Osteocyte (in vitro differentiated cells): ENCODE measurements at regions not wholly inside any gene's neighbourhood (a gene's known extent, or its start where the extent isn't known, plus 50 kb on each side); places are given as distances from the start of the nearest gene placed in this dataset.

Source experiments
- DNase-seq: peaks from one replicate; pipeline ENCODE4 v3.0.0; 2021; ENCODE audit warnings: mixed read lengths; ENCODE audit not compliant: unreplicated experiment; ENCODE audit errors: extremely low spot score
- H3K27ac Mint-ChIP-seq: one replicate; pipeline ENCODE4 v1.8.0; 2021; ENCODE audit warnings: mild to moderate bottlenecking, mixed read lengths; ENCODE audit not compliant: unreplicated experiment
- H3K27me3 Mint-ChIP-seq: one replicate; pipeline ENCODE4 v1.8.0; 2021; ENCODE audit warnings: mixed read lengths; ENCODE audit not compliant: unreplicated experiment
- H3K36me3 Mint-ChIP-seq: one replicate; pipeline ENCODE4 v1.8.0; 2021; ENCODE audit warnings: mixed read lengths; ENCODE audit not compliant: unreplicated experiment
- H3K4me1 Mint-ChIP-seq: one replicate; pipeline ENCODE4 v1.8.0; 2021; ENCODE audit warnings: mixed read lengths; ENCODE audit not compliant: unreplicated experiment
- H3K4me3 Mint-ChIP-seq: one replicate; pipeline ENCODE4 v1.8.0; 2021; ENCODE audit warnings: mild to moderate bottlenecking, moderate library complexity, mixed read lengths; ENCODE audit not compliant: unreplicated experiment
- H3K9me3 Mint-ChIP-seq: one replicate; pipeline ENCODE4 v1.8.0; 2021; ENCODE audit warnings: mixed read lengths; ENCODE audit not compliant: unreplicated experiment
- TF ChIP-seq, protein P1 (sequence below): fragments of 200-600 bp; sonication (generic); IDR thresholded peaks from 2 replicates; pipeline ENCODE4 v1.5.0; 2021; ENCODE audit warnings: antibody characterized with exemption, mild to moderate bottlenecking, moderate library complexity

DNA sequence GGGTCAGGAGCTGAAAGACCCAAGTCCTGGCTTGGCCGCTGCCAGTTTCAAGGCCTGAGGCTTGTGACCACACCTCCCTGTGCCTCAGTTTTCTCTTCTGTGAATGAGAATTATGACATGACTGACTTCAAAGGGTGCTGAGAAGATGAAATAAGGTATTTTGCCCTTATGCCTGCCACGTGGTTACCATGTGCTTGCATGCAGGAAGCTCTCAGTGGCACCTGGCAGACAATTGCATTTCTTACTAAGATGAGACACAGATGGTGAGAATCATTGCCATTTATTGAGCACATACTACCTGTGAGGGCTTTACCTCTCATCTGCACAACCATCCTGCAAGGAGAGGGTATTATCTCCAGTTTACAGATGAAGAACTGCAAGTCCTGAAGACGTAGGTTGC, 69.8 kb downstream of the MRM1 start:
- Mint-ChIP-seq H3K4me3 (no peak overlapping the region), H3K9me3 (no peaks in the 10 kb centered on the region), H3K27me3 (peaks cover 37% of the 10 kb centered on the region), H3K4me1 (no peaks in the 10 kb centered on the region), H3K27ac (no peak overlapping the region), H3K36me3 (no peaks in the 10 kb centered on the region)
- TF ChIP-seq, protein P1, sequence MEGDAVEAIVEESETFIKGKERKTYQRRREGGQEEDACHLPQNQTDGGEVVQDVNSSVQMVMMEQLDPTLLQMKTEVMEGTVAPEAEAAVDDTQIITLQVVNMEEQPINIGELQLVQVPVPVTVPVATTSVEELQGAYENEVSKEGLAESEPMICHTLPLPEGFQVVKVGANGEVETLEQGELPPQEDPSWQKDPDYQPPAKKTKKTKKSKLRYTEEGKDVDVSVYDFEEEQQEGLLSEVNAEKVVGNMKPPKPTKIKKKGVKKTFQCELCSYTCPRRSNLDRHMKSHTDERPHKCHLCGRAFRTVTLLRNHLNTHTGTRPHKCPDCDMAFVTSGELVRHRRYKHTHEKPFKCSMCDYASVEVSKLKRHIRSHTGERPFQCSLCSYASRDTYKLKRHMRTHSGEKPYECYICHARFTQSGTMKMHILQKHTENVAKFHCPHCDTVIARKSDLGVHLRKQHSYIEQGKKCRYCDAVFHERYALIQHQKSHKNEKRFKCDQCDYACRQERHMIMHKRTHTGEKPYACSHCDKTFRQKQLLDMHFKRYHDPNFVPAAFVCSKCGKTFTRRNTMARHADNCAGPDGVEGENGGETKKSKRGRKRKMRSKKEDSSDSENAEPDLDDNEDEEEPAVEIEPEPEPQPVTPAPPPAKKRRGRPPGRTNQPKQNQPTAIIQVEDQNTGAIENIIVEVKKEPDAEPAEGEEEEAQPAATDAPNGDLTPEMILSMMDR: no peak
- no peak for DNase-seq

DNA sequence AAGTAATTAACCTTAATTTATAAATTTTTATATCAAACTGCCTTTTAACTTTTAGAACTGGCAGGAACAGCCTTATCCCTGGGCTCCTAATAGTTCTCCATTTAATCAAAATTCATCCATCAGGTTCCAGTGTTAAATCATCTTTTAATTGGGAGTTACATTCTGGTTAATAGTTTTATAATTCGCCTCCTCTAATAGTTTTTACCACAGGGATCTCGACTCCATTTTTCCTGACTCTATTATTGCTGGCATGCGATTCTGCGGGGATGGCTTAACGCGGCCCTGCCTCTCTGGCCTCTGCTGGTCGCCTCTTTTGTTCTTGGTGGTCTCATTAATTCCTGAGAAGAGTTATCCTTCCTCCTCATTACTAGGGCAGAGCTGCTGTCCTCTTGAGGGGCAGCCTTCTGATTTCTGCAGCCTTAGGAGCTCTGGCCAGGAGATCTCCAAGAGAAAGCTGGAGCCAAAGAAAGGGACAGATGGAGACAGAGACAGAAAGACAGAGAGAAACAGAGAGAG, 71.1 kb downstream of the MRM1 start:
- TF ChIP-seq, protein P1: no peak
- Mint-ChIP-seq H3K4me1 (no peaks in the 10 kb centered on the region), H3K4me3 (no peak overlapping the region), H3K9me3 (no peaks in the 10 kb centered on the region), H3K27me3 (peaks cover 39% of the 10 kb centered on the region), H3K27ac (no peak overlapping the region), H3K36me3 (no peaks in the 10 kb centered on the region)
- DNase-seq: no peak

DNA sequence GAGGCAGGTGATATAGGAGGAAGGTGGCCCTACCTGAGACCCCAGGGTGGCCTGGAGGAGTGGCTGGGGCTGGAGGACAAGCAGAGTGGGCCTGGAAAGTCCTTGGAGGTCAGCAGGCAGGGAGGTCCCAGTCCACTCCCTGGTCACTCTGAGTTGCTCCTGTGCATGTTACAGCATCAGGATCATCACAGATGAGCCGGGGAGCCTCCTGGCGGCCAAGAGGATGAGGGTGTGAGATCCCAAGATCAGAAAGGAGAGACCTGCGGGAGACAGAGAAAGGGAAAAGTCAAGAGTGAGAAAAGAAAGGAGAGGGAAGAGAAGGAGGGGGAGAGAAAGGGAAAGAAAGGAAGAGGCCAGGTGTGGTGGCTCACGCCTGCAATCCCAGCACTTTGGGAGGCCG, 71.7 kb downstream of the MRM1 start:
- no peak overlapping the region for H3K27ac Mint-ChIP-seq
- H3K9me3 Mint-ChIP-seq: no peaks in the 10 kb centered on the region
- no peaks in the 10 kb centered on the region for H3K4me1 Mint-ChIP-seq
- TF ChIP-seq, protein P1: no peak
- H3K4me3 Mint-ChIP-seq: no peak overlapping the region
- no peak for DNase-seq
- peaks cover 39% of the 10 kb centered on the region for H3K27me3 Mint-ChIP-seq
- no peaks in the 10 kb centered on the region for H3K36me3 Mint-ChIP-seq

DNA sequence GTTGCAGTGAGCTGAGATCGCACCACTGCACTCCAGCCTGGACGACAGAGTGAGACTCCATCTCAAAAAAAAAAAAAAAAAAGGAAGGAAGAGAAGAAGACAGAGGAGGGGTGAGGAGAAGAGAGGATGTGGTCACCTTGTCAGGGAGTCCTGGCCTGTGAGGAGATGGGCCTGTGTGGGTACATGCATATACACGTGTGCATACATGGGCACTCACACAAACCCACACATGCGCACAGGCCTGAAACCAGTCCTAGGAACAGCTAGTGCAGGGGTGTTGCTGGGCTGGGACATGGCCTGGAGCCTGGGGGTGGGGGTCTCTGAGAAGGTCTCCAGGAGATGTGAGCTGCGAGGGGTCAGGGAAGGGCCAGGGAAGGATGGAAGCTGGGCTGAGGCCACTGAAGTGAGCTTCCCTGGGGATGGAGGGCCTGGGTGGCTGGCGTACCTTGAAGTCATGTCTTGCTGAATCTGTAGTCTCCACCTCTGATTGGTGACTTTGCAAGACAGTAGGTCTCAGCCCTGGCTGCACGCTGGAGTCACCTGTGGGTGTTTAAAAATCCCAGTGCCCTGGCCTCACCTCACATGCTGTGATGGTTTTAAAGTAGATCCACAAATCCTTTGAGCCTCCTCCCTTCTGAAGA, 72.4 kb downstream of the MRM1 start:
- H3K4me1 Mint-ChIP-seq: no peaks in the 10 kb centered on the region
- no peak overlapping the region for H3K4me3 Mint-ChIP-seq
- no peaks in the 10 kb centered on the region for H3K36me3 Mint-ChIP-seq
- no peak for DNase-seq
- TF ChIP-seq, protein P1: no peak
- H3K27ac Mint-ChIP-seq: no peak overlapping the region
- no peaks in the 10 kb centered on the region for H3K9me3 Mint-ChIP-seq
- peaks cover 37% of the 10 kb centered on the region for H3K27me3 Mint-ChIP-seq

DNA sequence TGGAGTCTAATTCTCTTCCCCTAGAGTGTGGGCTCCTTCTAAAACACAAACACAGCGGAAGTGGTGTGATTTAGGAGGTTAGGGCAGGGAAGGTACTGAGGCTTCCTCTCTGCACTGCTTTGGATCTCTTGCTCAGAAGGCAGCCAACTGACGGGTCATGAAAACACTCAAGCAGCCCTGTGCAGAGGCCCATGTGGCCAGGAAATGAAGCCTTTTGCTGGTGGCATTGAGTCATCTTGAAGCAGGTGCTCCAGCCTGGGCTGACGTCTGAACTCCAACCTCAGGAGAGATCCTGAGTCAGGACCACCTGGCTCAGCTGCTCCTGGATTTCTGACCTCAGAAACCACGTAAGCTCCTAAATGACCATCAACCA, 72.9 kb downstream of the MRM1 start:
- no peak overlapping the region for H3K27ac Mint-ChIP-seq
- TF ChIP-seq, protein P1: no peak
- H3K36me3 Mint-ChIP-seq: no peaks in the 10 kb centered on the region
- DNase-seq: no peak
- H3K9me3 Mint-ChIP-seq: no peaks in the 10 kb centered on the region
- H3K4me3 Mint-ChIP-seq: no peak overlapping the region
- no peaks in the 10 kb centered on the region for H3K4me1 Mint-ChIP-seq
- H3K27me3 Mint-ChIP-seq: peaks cover 33% of the 10 kb centered on the region
